Activated T-cell treated with anti-CD3 and anti-CD28 coated beads for 4 hours (primary cell): ENCODE measurements at regions not wholly inside any gene's neighbourhood (a gene's known extent, or its start where the extent isn't known, plus 50 kb on each side); places are given as distances from the start of the nearest gene placed in this dataset.

ENCODE experiments used
- DNase-seq: peaks from one replicate; pipeline ENCODE4 v3.0.0-alpha.2; 2020

DNA sequence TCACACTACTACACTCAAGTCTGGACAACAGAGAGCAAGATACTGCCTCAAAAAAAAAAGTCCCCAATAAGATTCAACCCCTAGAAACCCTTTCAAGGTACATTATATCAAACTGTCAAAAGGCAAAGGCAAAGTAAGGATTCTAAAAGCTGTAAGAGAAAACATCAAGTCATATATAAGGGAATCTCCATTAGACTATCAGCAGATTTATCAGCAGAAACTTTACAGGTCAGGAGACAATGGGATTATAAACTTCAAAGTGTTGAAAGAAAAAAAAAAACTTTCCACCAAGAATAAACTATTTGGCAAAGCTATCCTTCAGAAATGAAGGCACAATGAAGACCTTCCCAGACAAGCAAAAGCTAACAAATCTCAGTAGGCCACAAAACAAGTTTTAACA is 63.5 kb upstream of the DMRT1 start:
- DNase-seq, result no peak

DNA sequence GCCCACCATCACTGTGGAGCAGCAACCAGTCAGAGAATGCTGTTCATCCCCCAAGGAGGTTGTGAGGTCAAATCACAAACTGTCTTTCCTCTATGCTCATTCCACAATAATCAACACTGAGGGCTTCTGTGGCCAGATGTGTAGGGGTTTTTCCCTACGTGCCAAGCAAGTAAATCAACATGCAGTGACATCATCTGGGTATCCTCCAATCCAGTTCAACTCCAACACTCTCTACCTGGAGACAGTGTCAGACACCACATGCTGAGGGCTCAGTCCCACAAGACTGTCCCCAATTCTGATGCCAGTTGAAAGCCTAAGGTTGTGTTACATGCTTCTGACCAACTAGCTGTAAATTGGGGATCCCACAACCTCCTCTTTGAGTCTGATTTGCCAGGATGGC is 57.3 kb upstream of the DMRT1 start:
- no peak for DNase-seq

DNA sequence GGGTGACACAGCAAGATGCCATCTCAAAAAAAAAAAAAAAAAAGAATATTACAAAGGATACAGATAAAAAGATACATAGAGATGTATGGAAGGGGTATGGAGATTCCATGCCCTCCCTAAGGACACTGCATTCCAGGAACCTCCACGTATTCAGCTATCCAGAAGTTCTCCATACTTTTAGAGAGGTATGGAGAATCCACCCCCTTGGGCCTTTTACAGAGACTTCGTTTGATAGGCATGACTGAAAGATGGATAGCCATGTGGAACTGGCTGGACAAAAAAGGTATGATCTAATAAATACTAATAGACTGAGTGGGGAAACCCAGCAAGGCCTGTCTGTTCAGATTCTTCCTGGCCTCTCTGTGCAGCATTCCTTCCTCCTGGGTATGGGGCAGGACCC is 56.6 kb upstream of the DMRT1 start:
- DNase-seq, result no peak

DNA sequence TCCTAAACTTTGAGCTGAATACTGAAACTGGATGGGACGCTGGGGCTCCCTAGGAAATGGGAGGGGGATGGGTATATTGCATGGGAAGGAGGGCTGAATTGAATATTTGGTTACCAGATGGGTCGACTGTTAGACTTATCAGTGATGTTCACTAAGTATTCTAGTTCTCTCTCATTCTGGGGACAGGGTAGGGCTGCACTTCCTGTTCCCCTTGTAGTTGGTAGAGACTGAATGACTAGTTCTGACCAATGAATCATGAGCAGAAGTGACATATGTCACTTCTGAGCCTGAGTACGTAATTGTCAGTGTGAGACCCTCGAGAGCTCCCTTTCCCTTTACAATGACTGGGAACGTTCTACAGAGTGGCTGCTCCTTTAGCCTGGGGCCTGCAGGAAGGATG is 55.5 kb upstream of the DMRT1 start:
- DNase-seq, result no peak

DNA sequence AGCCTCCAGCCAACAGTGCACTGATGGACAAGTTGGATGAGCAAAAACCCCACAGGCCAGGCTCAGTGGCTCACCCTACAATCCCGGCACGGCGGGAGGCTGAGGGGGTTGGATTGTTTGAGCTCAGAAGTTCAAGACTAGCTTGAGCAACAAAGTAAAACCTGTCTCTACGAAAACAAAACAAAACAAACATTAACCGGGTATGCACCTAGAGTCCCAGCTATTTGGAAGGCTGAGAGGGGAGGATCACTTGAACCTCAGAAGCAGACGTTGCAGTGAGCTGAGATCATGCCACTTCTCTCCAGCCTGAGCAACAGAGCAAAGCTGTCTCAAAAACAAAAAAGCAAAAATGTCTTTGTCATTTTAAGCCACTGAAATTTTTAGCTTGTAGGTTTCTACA is 55.1 kb upstream of the DMRT1 start:
- no peak for DNase-seq

DNA sequence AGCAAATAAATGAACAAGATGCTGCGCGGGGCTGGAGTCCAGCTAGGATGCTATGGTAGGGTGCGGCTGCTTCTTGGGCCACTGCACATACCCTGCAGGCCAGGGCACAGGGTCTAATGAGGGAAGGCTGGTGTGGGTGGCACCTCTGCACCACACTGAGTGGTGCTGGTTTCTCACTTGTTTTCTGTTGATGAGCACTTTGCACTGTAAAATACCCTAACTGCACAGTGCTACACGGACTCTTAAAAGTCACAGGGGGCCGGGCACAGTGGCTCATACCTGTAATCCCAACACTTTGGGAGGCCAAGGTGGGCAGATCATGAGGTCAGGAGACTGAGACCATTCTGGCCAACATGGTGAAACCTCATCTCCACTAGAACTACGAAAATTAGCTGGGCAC is 52.7 kb upstream of the DMRT1 start:
- DNase-seq, result no peak
